HEK293T (cell line): ENCODE measurements at regions not wholly inside any gene's neighbourhood (a gene's known extent, or its start where the extent isn't known, plus 50 kb on each side); places are given as distances from the start of the nearest gene placed in this dataset.

Source experiments
- ARNT ChIP-seq: fragments of 450-650 bp; IDR thresholded peaks from 2 replicates; pipeline ENCODE4 v1.6.1; 2017; ENCODE audit warnings: mild to moderate bottlenecking
- BHLHE40 ChIP-seq: fragments of 450-650 bp; IDR thresholded peaks from 2 replicates; pipeline ENCODE4 v1.6.1; 2016; ENCODE audit warnings: mild to moderate bottlenecking, moderate library complexity, borderline replicate concordance
- PKNOX1 ChIP-seq: fragments of 450-650 bp; IDR thresholded peaks from 2 replicates; pipeline ENCODE4 v1.6.1; 2016
- SP1 ChIP-seq: fragments of 450-650 bp; IDR thresholded peaks from 2 replicates; pipeline ENCODE4 v1.6.1; 2017

- no peak for TF ChIP-seq SP1
- no peak for TF ChIP-seq ARNT
- no peak for TF ChIP-seq BHLHE40
- no peak for TF ChIP-seq PKNOX1
Measured at GRCh38 chr9:88870627-88871026, 120.6 kb upstream of the S1PR3 start.
